B cell (primary cell): ENCODE measurements at regions not wholly inside any gene's neighbourhood (a gene's known extent, or its start where the extent isn't known, plus 50 kb on each side); places are given as distances from the start of the nearest gene placed in this dataset.

Source experiments
- ATAC-seq: fragments of 200-7000 bp; cut with Tn5 transposase; one replicate; pipeline ENCODE4 v1.10.0; 2021; ENCODE audit warnings: low read depth, mild to moderate bottlenecking, moderate number of reproducible peaks, moderate library complexity
- CTCF ChIA-PET: fragments of 350-600 bp; sonication (Branson Sonifier 250); formaldehyde crosslinking; loops from one replicate; lab custom pipeline; 2021; ENCODE audit warnings: antibody characterized with exemption, inconsistent platforms; lab: Charles Lee
- POLR2A ChIA-PET: fragments of 350-600 bp; sonication (Branson Sonifier 250); formaldehyde crosslinking; loops from one replicate; lab custom pipeline; 2021; ENCODE audit warnings: antibody characterized with exemption; lab: Charles Lee
- DNase-seq: peaks from one replicate; pipeline ENCODE4 v3.0.0; 2013
- H2AFZ ChIP-seq: 2 replicates; pipeline ENCODE4 v1.6.1; 2012; ENCODE audit warnings: mild to moderate bottlenecking, low read depth, low read length; ENCODE audit not compliant: insufficient read depth, poor library complexity, severe bottlenecking
- H3K27ac ChIP-seq, 2 donors: 1 replicate in 1 of 2; 2 replicates in 1 of 2; pipeline ENCODE4 v1.5.1; 2012 to 2013; ENCODE audit warnings: low read length in 2 of 2, mild to moderate bottlenecking in 2 of 2, moderate library complexity in 1 of 2
- H3K27me3 ChIP-seq, 4 experiments: fragments of 200-600 bp in 1 of 4; sonication (generic) in 1 of 4; replicated peaks in 1 of 4; 1 replicate in 2 of 4; 2 replicates in 2 of 4; pipeline versions ENCODE4 v1.6.1 to v1.7.0; 2013 to 2016; ENCODE audit warnings: low read length in 3 of 4, mild to moderate bottlenecking in 2 of 4, mixed read lengths in 1 of 4, moderate library complexity in 1 of 4; ENCODE audit not compliant: insufficient read depth in 4 of 4, control insufficient read depth in 3 of 4; ENCODE audit errors: control extremely low read depth in 1 of 4
- H3K36me3 ChIP-seq, 2 experiments: replicated peaks in 1 of 2; 1 replicate in 1 of 2; 2 replicates in 1 of 2; pipeline versions ENCODE4 v1.6.1 to v1.7.1; 2013; ENCODE audit warnings: low read length in 1 of 2; ENCODE audit not compliant: insufficient read depth in 2 of 2, control insufficient read depth in 1 of 2; ENCODE audit errors: control extremely low read depth in 1 of 2, extremely low read depth in 1 of 2
- H3K4me1 ChIP-seq, 2 donors: fragments of 200-600 bp in 1 of 2; sonication (generic) in 1 of 2; 1 replicate in 1 of 2; 2 replicates in 1 of 2; pipeline versions ENCODE4 v1.5.1 to v1.6.1; 2013 to 2017; ENCODE audit warnings: low read length in 2 of 2; ENCODE audit not compliant: control insufficient read depth in 2 of 2, insufficient read depth in 2 of 2
- H3K4me2 ChIP-seq: replicated peaks from 2 replicates; pipeline ENCODE3; 2012; ENCODE audit warnings: mild to moderate bottlenecking, low read depth, low read length; ENCODE audit not compliant: poor library complexity, severe bottlenecking
- H3K4me3 ChIP-seq, 5 experiments: fragments of 200-600 bp in 1 of 5; sonication (generic) in 1 of 5; 1 replicate in 3 of 5; 2 replicates in 2 of 5; pipeline versions ENCODE4 v1.5.1 to v1.7.0; 2011 to 2016; ENCODE audit warnings: low read length in 4 of 5, mild to moderate bottlenecking in 4 of 5, low read depth in 2 of 5, control low read depth in 1 of 5, moderate library complexity in 1 of 5; ENCODE audit not compliant: insufficient read depth in 1 of 5; ENCODE audit errors: control extremely low read depth in 1 of 5, extremely low read depth in 1 of 5
- H3K79me2 ChIP-seq: fragments of 200-600 bp; sonication (generic); one replicate; pipeline ENCODE4 v1.6.0; 2016; ENCODE audit warnings: low read length; ENCODE audit not compliant: control insufficient read depth, insufficient read depth
- H3K9ac ChIP-seq: fragments of 200-600 bp; sonication (generic); 2 replicates; pipeline ENCODE4 v1.6.1; 2017; ENCODE audit warnings: mild to moderate bottlenecking, low read length, moderate library complexity
- H3K9me3 ChIP-seq, 3 donors: one replicate each; pipeline versions ENCODE4 v1.6.1 to v1.7.1; 2013; ENCODE audit warnings: low read length in 2 of 3; ENCODE audit not compliant: control insufficient read depth in 2 of 3, insufficient read depth in 1 of 3; ENCODE audit errors: control extremely low read depth in 1 of 3
- H4K20me1 ChIP-seq: 2 replicates; pipeline ENCODE4 v1.6.0; 2012; ENCODE audit warnings: mild to moderate bottlenecking, low read length; ENCODE audit not compliant: insufficient read depth, control insufficient read depth, poor library complexity, severe bottlenecking
- H3K27ac Mint-ChIP-seq: one replicate; pipeline ENCODE4 v1.8.0; 2021; ENCODE audit warnings: mixed read lengths
- H3K27me3 Mint-ChIP-seq: one replicate; pipeline ENCODE4 v1.8.0; 2021; ENCODE audit warnings: mixed read lengths
- H3K4me1 Mint-ChIP-seq: one replicate; pipeline ENCODE4 v1.8.0; 2021; ENCODE audit warnings: mixed read lengths
- H3K4me3 Mint-ChIP-seq: one replicate; pipeline ENCODE4 v1.8.0; 2021; ENCODE audit warnings: mixed read lengths
- H3K9me3 Mint-ChIP-seq: one replicate; pipeline ENCODE4 v1.8.0; 2022; ENCODE audit warnings: mixed read lengths; ENCODE audit not compliant: insufficient read depth
- CTCF ChIP-seq: fragments of 200-600 bp; IDR thresholded peaks from one replicate; pipeline ENCODE4 v1.8.0; 2022; ENCODE audit warnings: antibody characterized with exemption, mild to moderate bottlenecking
- EZH2 ChIP-seq: IDR thresholded peaks from 2 replicates; pipeline ENCODE4 v1.6.1; 2012; ENCODE audit warnings: borderline replicate concordance, low read depth, mild to moderate bottlenecking, moderate library complexity, low read length; ENCODE audit not compliant: insufficient read depth, poor library complexity, severe bottlenecking
- WGBS: methylation state at CpG from one replicate; pipeline ENCODE4 v1.1.5; 2013; ENCODE audit warnings: missing lambda C conversion rate; ENCODE audit not compliant: insufficient coverage; 5-methylcytosine and 5-hydroxymethylcytosine counted together
- intact Hi-C: fragments of 100-400 bp; cut with micrococcal nuclease; formaldehyde crosslinking; loops from one replicate; pipeline ENCODE4 v1.10.0; 2022

- Histone ChIP-seq H3K9me3 (no peaks in the 10 kb centered on the region), H3K27ac (no peak overlapping the region), H3K4me1 (no peaks in the 10 kb centered on the region), H3K27me3 (no peaks in the 10 kb centered on the region), H3K4me2 (no peak overlapping the region), H2AFZ (no peak overlapping the region), H4K20me1 (no peaks in the 10 kb centered on the region), H3K79me2 (no peaks in the 10 kb centered on the region), H3K36me3 (no peaks in the 10 kb centered on the region), H3K4me3 (no peak overlapping the region), H3K9ac (no peak overlapping the region)
- no peak overlapping the region for H3K27ac Mint-ChIP-seq
- no peaks in the 10 kb centered on the region for H3K27me3 Mint-ChIP-seq
- DNase-seq (no peak), ATAC-seq (no peak)
- CTCF ChIA-PET, result no interaction called here
- WGBS, result 86% methylated on average over 8 of the region's 9 CpGs
- POLR2A ChIA-PET, result no interaction called here
- H3K4me3 Mint-ChIP-seq, result no peak overlapping the region
- intact Hi-C loops, result no loop called here
- H3K9me3 Mint-ChIP-seq, result no peaks in the 10 kb centered on the region
- no peak for TF ChIP-seq EZH2
- H3K4me1 Mint-ChIP-seq, result no peaks in the 10 kb centered on the region
Observed at GRCh38 chr9:105993116-105993854, 298.9 kb downstream of the TMEM38B start.

DNA sequence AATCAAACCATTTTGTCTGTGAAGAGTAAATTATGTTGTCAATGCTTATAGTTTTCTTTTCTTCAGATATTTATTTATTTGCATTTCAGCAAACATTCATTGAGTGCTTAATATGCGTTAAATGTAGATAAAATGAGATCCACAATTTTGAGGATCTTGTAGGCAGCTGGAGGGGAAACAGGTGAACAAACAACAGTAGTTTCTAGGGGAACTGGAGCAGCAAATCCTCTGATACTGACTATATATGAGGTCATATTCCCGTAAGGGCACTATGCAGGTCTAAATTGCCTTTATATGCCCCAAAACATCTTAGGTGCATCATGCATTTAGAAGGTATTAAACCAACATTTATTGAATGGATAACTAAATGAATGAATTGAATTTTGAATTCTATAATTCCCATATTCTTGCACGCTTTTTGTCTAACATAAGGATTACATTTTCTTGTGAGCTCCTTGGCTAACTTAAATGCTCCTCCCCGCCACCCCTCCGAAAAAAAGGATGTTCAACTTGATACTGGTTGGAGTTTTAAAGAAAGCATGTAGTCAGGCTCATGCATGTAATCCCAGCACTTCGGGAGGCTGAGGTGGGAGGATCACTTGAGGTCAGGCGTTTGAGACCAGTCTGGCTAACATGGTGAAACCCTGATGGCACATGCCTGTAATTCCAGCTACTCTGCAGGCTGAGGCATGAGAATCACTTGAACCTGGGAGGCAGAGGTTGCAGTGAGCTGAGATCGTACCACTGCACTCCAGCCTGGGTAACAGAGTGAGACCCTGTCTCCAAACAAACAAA lies 299.8 kb downstream of the TMEM38B start:
- ATAC-seq (no peak), DNase-seq (no peak)
- POLR2A ChIA-PET, result no interaction called here
- H3K79me2 ChIP-seq, result no peaks in the 10 kb centered on the region
- intact Hi-C loops, result no loop called here
- no peak overlapping the region for H3K27ac ChIP-seq
- H3K9me3 ChIP-seq, result no peaks in the 10 kb centered on the region
- Mint-ChIP-seq H3K4me3 (no peak overlapping the region), H3K4me1 (no peaks in the 10 kb centered on the region), H3K27ac (no peak overlapping the region), H3K9me3 (no peaks in the 10 kb centered on the region), H3K27me3 (no peaks in the 10 kb centered on the region)
- CTCF ChIA-PET, result no interaction called here
- no peaks in the 10 kb centered on the region for H3K4me1 ChIP-seq
- 98% methylated on average over 4 of the region's 8 CpGs for WGBS
- no peak overlapping the region for H3K4me2 ChIP-seq
- TF ChIP-seq CTCF, result no peak
- H4K20me1 ChIP-seq, result no peaks in the 10 kb centered on the region
- no peak overlapping the region for H3K9ac ChIP-seq
- no peaks in the 10 kb centered on the region for H3K36me3 ChIP-seq
- no peak overlapping the region for H3K4me3 ChIP-seq
- no peaks in the 10 kb centered on the region for H3K27me3 ChIP-seq
- H2AFZ ChIP-seq, result no peak overlapping the region
